MCF 10A (cell line): ENCODE measurements at regions not wholly inside any gene's neighbourhood (a gene's known extent, or its start where the extent isn't known, plus 50 kb on each side); places are given as distances from the start of the nearest gene placed in this dataset.

Experiments
- BruUV-seq: library from RNA; stranded (reverse); fragments of 400-500 nt; replicated peaks from 2 replicates; lab custom pipeline; 2021; lab: Mats Ljungman, UMichigan
- CTCF ChIA-PET: fragments of 300-600 bp; sonication (Branson Sonifier 250); formaldehyde crosslinking; extraction: SDS; loops from one replicate; lab custom pipeline; 2021; ENCODE audit warnings: antibody characterized with exemption, inconsistent platforms; lab: Yijun Ruan, JAX
- POLR2A ChIA-PET: fragments of 300-600, 350-650 bp; sonication (Branson Sonifier 250); formaldehyde crosslinking; extraction: SDS; loops from one replicate; lab custom pipeline; 2020; ENCODE audit warnings: antibody characterized with exemption, inconsistent platforms; lab: Yijun Ruan, JAX
- DNase-seq: peaks from one replicate; pipeline ENCODE4 v3.0.0-alpha.2; 2018; ENCODE audit not compliant: unreplicated experiment
- H3K27ac Mint-ChIP-seq: one replicate; pipeline ENCODE4 v1.8.0; 2022; ENCODE audit warnings: mild to moderate bottlenecking, low read depth, mixed read lengths; ENCODE audit not compliant: unreplicated experiment
- H3K27me3 Mint-ChIP-seq: one replicate; pipeline ENCODE4 v1.8.0; 2022; ENCODE audit warnings: mixed read lengths; ENCODE audit not compliant: insufficient read depth, unreplicated experiment
- H3K36me3 Mint-ChIP-seq: one replicate; pipeline ENCODE4 v1.8.0; 2022; ENCODE audit warnings: mild to moderate bottlenecking, moderate library complexity, mixed read lengths; ENCODE audit not compliant: insufficient read depth, unreplicated experiment
- H3K4me1 Mint-ChIP-seq: one replicate; pipeline ENCODE4 v1.8.0; 2022; ENCODE audit warnings: mixed read lengths; ENCODE audit not compliant: insufficient read depth, unreplicated experiment
- H3K4me3 Mint-ChIP-seq: one replicate; pipeline ENCODE4 v1.8.0; 2022; ENCODE audit warnings: mild to moderate bottlenecking, moderate library complexity, mixed read lengths; ENCODE audit not compliant: unreplicated experiment
- H3K9me3 Mint-ChIP-seq: one replicate; pipeline ENCODE4 v1.8.0; 2022; ENCODE audit warnings: mixed read lengths; ENCODE audit not compliant: unreplicated experiment
- CTCF ChIP-seq: fragments of 200-600 bp; IDR thresholded peaks from one replicate; pipeline ENCODE4 v1.8.0; 2022; ENCODE audit warnings: antibody characterized with exemption, mild to moderate bottlenecking; ENCODE audit not compliant: unreplicated experiment
- intact Hi-C: fragments of 100-400 bp; cut with micrococcal nuclease; formaldehyde crosslinking; loops from 2 replicates; pipeline ENCODE4 v1.14.1; 2022

GRCh38 chr16:76970087-76970744, 220.8 kb upstream of the MON1B start:
- Mint-ChIP-seq H3K4me3 (no peak overlapping the region), H3K9me3 (no peaks in the 10 kb centered on the region), H3K4me1 (peaks cover 6% of the 10 kb centered on the region), H3K27me3 (no peaks in the 10 kb centered on the region), H3K27ac (no peak overlapping the region), H3K36me3 (no peaks in the 10 kb centered on the region)
- TF ChIP-seq CTCF, result no peak
- intact Hi-C loops, result no loop called here
- BruUV-seq, result no TSS peak
- peak; percentile 45 for DNase-seq
- ChIA-PET POLR2A (interaction anchor here (2.1 kb wide), 1 partner anchor 11 kb away, joined by 6 read pairs; no protein-coding TSS in a partner anchor), CTCF (interaction anchor here (0.6 to 1.0 kb wide), 3 partner anchors 9 to 200 kb away, joined by 3 to 4 read pairs (median 3); no protein-coding TSS in a partner anchor)

GRCh38 chr16:76970745-76971099, 220.3 kb upstream of the MON1B start:
- POLR2A ChIA-PET, result interaction anchor here (2.1 kb wide), 1 partner anchor 12 kb away, joined by 6 read pairs; no protein-coding TSS in a partner anchor
- BruUV-seq, result no TSS peak
- no peaks in the 10 kb centered on the region for H3K9me3 Mint-ChIP-seq
- no peaks in the 10 kb centered on the region for H3K36me3 Mint-ChIP-seq
- intact Hi-C loops, result no loop called here
- H3K4me3 Mint-ChIP-seq, result no peak overlapping the region
- no peak overlapping the region for H3K27ac Mint-ChIP-seq
- H3K4me1 Mint-ChIP-seq, result peaks cover 6% of the 10 kb centered on the region
- no peaks in the 10 kb centered on the region for H3K27me3 Mint-ChIP-seq
- no peak for TF ChIP-seq CTCF
- CTCF ChIA-PET, result interaction anchor here (1.0 kb wide), 1 partner anchor 15 kb away, joined by 4 read pairs; no protein-coding TSS in a partner anchor
- DNase-seq, result no peak

- Mint-ChIP-seq H3K27ac (no peak overlapping the region), H3K4me3 (no peak overlapping the region), H3K27me3 (no peaks in the 10 kb centered on the region), H3K4me1 (no peaks in the 10 kb centered on the region), H3K36me3 (no peaks in the 10 kb centered on the region), H3K9me3 (no peaks in the 10 kb centered on the region)
- POLR2A ChIA-PET, result interaction anchor here (1.2 kb wide), 1 partner anchor 37 kb away, joined by 3 read pairs; no protein-coding TSS in a partner anchor
- no peak for DNase-seq
- no peak for TF ChIP-seq CTCF
- CTCF ChIA-PET, result no interaction called here
- no TSS peak for BruUV-seq
- intact Hi-C loops, result no loop called here
Measured at GRCh38 chr16:76976101-76976500, 214.9 kb upstream of the MON1B start.

- intact Hi-C loops, result no loop called here
Measured at GRCh38 chr16:76976756-76977155, 214.2 kb upstream of the MON1B start.

More at GRCh38 chr16:76976756-76977155, 214.2 kb upstream of the MON1B start:
- no peaks in the 10 kb centered on the region for H3K4me1 Mint-ChIP-seq
- DNase-seq, result no peak
- no peak for TF ChIP-seq CTCF
- no peaks in the 10 kb centered on the region for H3K9me3 Mint-ChIP-seq
- no peaks in the 10 kb centered on the region for H3K27me3 Mint-ChIP-seq
- POLR2A ChIA-PET, result interaction anchor here (1.2 kb wide), 1 partner anchor 37 kb away, joined by 3 read pairs; no protein-coding TSS in a partner anchor
- peaks cover 5% of the 10 kb centered on the region for H3K36me3 Mint-ChIP-seq
- no TSS peak for BruUV-seq
- H3K4me3 Mint-ChIP-seq, result no peak overlapping the region
- CTCF ChIA-PET, result interaction anchor here (1.1 kb wide), 1 partner anchor 13 kb away, joined by 6 read pairs; no protein-coding TSS in a partner anchor
- H3K27ac Mint-ChIP-seq, result no peak overlapping the region
